RCC 7860 (cell line): ENCODE measurements at regions not wholly inside any gene's neighbourhood (a gene's known extent, or its start where the extent isn't known, plus 50 kb on each side); places are given as distances from the start of the nearest gene placed in this dataset.
"Not testable (repeated sequence)": the region's sequence is repeated elsewhere in the genome, so short reads cannot be mapped to it uniquely, and the experiment has no call there.

Source experiments
- DNase-seq: peaks from one replicate; pipeline ENCODE4 v3.0.0-alpha.2; 2015; ENCODE audit warnings: low spot score
- FAIRE-seq: peaks from 2 replicates; lab custom pipeline; 2012; peaks lifted over from hg19 to GRCh38; lab: Jason Lieb, UNC

GRCh38 chr9:24899463-24899862 lies 353.8 kb upstream of the IZUMO3 start:
- DNase-seq (no peak), FAIRE-seq (no peak)

GRCh38 chr9:24897826-24898225 lies 352.1 kb upstream of the IZUMO3 start:
- DNase-seq (no peak), FAIRE-seq (no peak)

GRCh38 chr9:24881361-24881760 lies 335.7 kb upstream of the IZUMO3 start:
- FAIRE-seq, result no peak
- DNase-seq, result no peak

- DNase-seq (no peak), FAIRE-seq (no peak)
These were observed 333.9 kb upstream of the IZUMO3 start for GRCh38 chr9:24879591-24879990.

- not testable (repeated sequence) for FAIRE-seq, DNase-seq
These were observed 310.9 kb upstream of the IZUMO3 start for GRCh38 chr9:24856601-24857000.

GRCh38 chr9:24846248-24846912 lies 300.7 kb upstream of the IZUMO3 start:
- no peak for DNase-seq
- no peak for FAIRE-seq

GRCh38 chr9:24844217-24844616 lies 298.5 kb upstream of the IZUMO3 start:
- FAIRE-seq, result no peak
- DNase-seq, result no peak

GRCh38 chr9:24841993-24842392 lies 296.3 kb upstream of the IZUMO3 start:
- no peak for DNase-seq

GRCh38 chr9:24832307-24832706 lies 286.6 kb upstream of the IZUMO3 start:
- no peak for DNase-seq
- FAIRE-seq, result no peak

More at GRCh38 chr9:24841993-24842392, 296.3 kb upstream of the IZUMO3 start:
- no peak for FAIRE-seq

GRCh38 chr9:24828687-24829086 lies 283.0 kb upstream of the IZUMO3 start:
- DNase-seq (no peak), FAIRE-seq (no peak)

GRCh38 chr9:24824607-24825006 lies 278.9 kb upstream of the IZUMO3 start:
- FAIRE-seq, result no peak
- DNase-seq, result no peak

GRCh38 chr9:24820196-24820595 lies 274.5 kb upstream of the IZUMO3 start:
- no peak for DNase-seq
- no peak for FAIRE-seq

GRCh38 chr9:24817756-24818155 lies 272.1 kb upstream of the IZUMO3 start:
- no peak for DNase-seq

GRCh38 chr9:24816006-24816405 lies 270.3 kb upstream of the IZUMO3 start:
- DNase-seq, result no peak
- no peak for FAIRE-seq

More at GRCh38 chr9:24817756-24818155, 272.1 kb upstream of the IZUMO3 start:
- no peak for FAIRE-seq

GRCh38 chr9:24801344-24801743 lies 255.6 kb upstream of the IZUMO3 start:
- no peak for DNase-seq
- FAIRE-seq, result no peak

- DNase-seq (no peak), FAIRE-seq (no peak)
These were observed 248.1 kb upstream of the IZUMO3 start for GRCh38 chr9:24793787-24794186.

GRCh38 chr9:24776226-24776625 lies 230.5 kb upstream of the IZUMO3 start:
- DNase-seq (no peak), FAIRE-seq (no peak)

GRCh38 chr9:24774199-24774598 lies 228.5 kb upstream of the IZUMO3 start:
- not testable (repeated sequence) for DNase-seq, FAIRE-seq

GRCh38 chr9:24766081-24766480 lies 220.4 kb upstream of the IZUMO3 start:
- FAIRE-seq, result no peak
- no peak for DNase-seq

GRCh38 chr9:24765025-24765756 lies 219.5 kb upstream of the IZUMO3 start:
- DNase-seq (no peak), FAIRE-seq (no peak)

- DNase-seq (no peak), FAIRE-seq (no peak)
These were observed 192.8 kb upstream of the IZUMO3 start for GRCh38 chr9:24738421-24738961.

- FAIRE-seq, result no peak
These were observed 186.1 kb upstream of the IZUMO3 start for GRCh38 chr9:24731754-24732153.

More at GRCh38 chr9:24731754-24732153, 186.1 kb upstream of the IZUMO3 start:
- no peak for DNase-seq
